HCT116 (cell line): ENCODE measurements at regions not wholly inside any gene's neighbourhood (a gene's known extent, or its start where the extent isn't known, plus 50 kb on each side); places are given as distances from the start of the nearest gene placed in this dataset.

ENCODE experiments used
- ATAC-seq: fragments of 200-7000 bp; cut with Tn5 transposase; 2 replicates; pipeline ENCODE4 v1.9.1; 2020; ENCODE audit warnings: mild to moderate bottlenecking, moderate library complexity
- BruUV-seq: library from RNA; stranded (reverse); fragments of 400-500 nt; replicated peaks from 2 replicates; lab custom pipeline; 2021; lab: Mats Ljungman, UMichigan
- CTCF ChIA-PET: fragments of 300-600 bp; sonication (Branson Sonifier 250); formaldehyde crosslinking; loops from one replicate; lab custom pipeline; 2021; ENCODE audit warnings: antibody characterized with exemption; lab: Charles Lee
- POLR2A ChIA-PET: fragments of 300-600, 350-600 bp; sonication (Branson Sonifier 250); formaldehyde crosslinking; loops from one replicate; lab custom pipeline; 2021; ENCODE audit warnings: antibody characterized with exemption; lab: Charles Lee
- RAD21 ChIA-PET, 2 experiments: fragments of 300-600 bp; sonication (Branson Sonifier 250); formaldehyde crosslinking; loops; one replicate each; lab custom pipeline; 2023; ENCODE audit warnings: low total read pairs in 2 of 2; ENCODE audit not compliant: uncharacterized antibody in 2 of 2, unreplicated experiment in 2 of 2, low non-redundant PET in 1 of 2; lab: Charles Lee
- DNase-seq: peaks from one replicate; pipeline ENCODE4 v3.0.0-alpha.2; 2010; ENCODE audit warnings: low read depth, low spot score
- H2AFZ ChIP-seq: fragments of 200-600 bp; shearing (Covaris generic), sonication (generic); 2 replicates; pipeline ENCODE4 v1.6.1; 2017; ENCODE audit warnings: low read depth, mixed run types, mixed read lengths, antibody characterized with exemption, low read length; ENCODE audit not compliant: poor library complexity, severe bottlenecking
- H3K27ac ChIP-seq: 2 replicates; pipeline ENCODE4 v1.5.1; 2012; ENCODE audit warnings: low read depth, low read length
- H3K27me3 ChIP-seq: fragments of 200-600 bp; sonication (generic); 2 replicates; pipeline ENCODE4 v1.6.1; 2016; ENCODE audit warnings: mixed run types, low read length, mixed read lengths; ENCODE audit not compliant: insufficient read depth
- H3K36me3 ChIP-seq, 2 experiments: fragments of 200-500 bp in 1 of 2; fragments of 200-600 bp in 1 of 2; sonication (Bioruptor generic) in 1 of 2; sonication (generic) in 1 of 2; 2 replicates each; pipeline versions ENCODE4 v1.5.1 to v1.6.1; 2014 to 2016; ENCODE audit warnings: low read length in 2 of 2, inconsistent platforms in 1 of 2, mixed read lengths in 1 of 2, mixed run types in 1 of 2; ENCODE audit not compliant: insufficient read depth in 2 of 2, control insufficient read depth in 1 of 2
- H3K4me1 ChIP-seq, 2 experiments: fragments of 200-600 bp in 1 of 2; sonication (generic) in 1 of 2; 2 replicates each; pipeline versions ENCODE4 v1.5.1 to v1.6.1; 2012 to 2017; ENCODE audit warnings: low read length in 2 of 2, inconsistent platforms in 1 of 2, mild to moderate bottlenecking in 1 of 2, mixed read lengths in 1 of 2, mixed run types in 1 of 2, moderate library complexity in 1 of 2; ENCODE audit not compliant: insufficient read depth in 2 of 2, control insufficient read depth in 1 of 2
- H3K4me2 ChIP-seq: fragments of 200-600 bp; sonication (generic); 2 replicates; pipeline ENCODE4 v1.6.1; 2017; ENCODE audit warnings: mixed run types, low read length, mixed read lengths
- H3K4me3 ChIP-seq, 2 experiments: fragments of 200-600 bp in 1 of 2; sonication (generic) in 1 of 2; replicated peaks in 1 of 2; 2 replicates each; pipeline ENCODE4 v1.5.1; 2011 to 2016; ENCODE audit warnings: low read length in 2 of 2, control low read depth in 1 of 2, low read depth in 1 of 2, mild to moderate bottlenecking in 1 of 2, mixed read lengths in 1 of 2, mixed run types in 1 of 2
- H3K79me2 ChIP-seq: fragments of 200-600 bp; sonication (generic); 2 replicates; pipeline ENCODE4 v1.6.1; 2017; ENCODE audit warnings: mild to moderate bottlenecking, mixed run types, low read length, moderate library complexity, mixed read lengths; ENCODE audit not compliant: insufficient read depth
- H3K9ac ChIP-seq: fragments of 200-600 bp; sonication (generic); 2 replicates; pipeline ENCODE4 v1.6.1; 2016; ENCODE audit warnings: low read length, mixed read lengths
- H3K9me2 ChIP-seq: fragments of 200-600 bp; sonication (generic), shearing (Covaris generic); 2 replicates; pipeline ENCODE4 v1.6.1; 2017; ENCODE audit warnings: mixed run types, mild to moderate bottlenecking, moderate library complexity; ENCODE audit not compliant: insufficient read depth
- H3K9me3 ChIP-seq, 2 experiments: fragments of 200-500 bp in 1 of 2; fragments of 200-600 bp in 1 of 2; sonication (Bioruptor generic) in 1 of 2; sonication (generic) in 1 of 2; 2 replicates each; pipeline ENCODE4 v1.6.1; 2014 to 2017; ENCODE audit warnings: low read length in 2 of 2, mixed read lengths in 2 of 2, inconsistent platforms in 1 of 2, low read depth in 1 of 2, mild to moderate bottlenecking in 1 of 2, mixed run types in 1 of 2, moderate library complexity in 1 of 2; ENCODE audit not compliant: control insufficient read depth in 1 of 2, insufficient read depth in 1 of 2
- H4K20me1 ChIP-seq: fragments of 200-600 bp; sonication (generic), shearing (Covaris generic); 2 replicates; pipeline ENCODE4 v1.6.1; 2017; ENCODE audit warnings: mixed run types, mild to moderate bottlenecking, moderate library complexity; ENCODE audit not compliant: insufficient read depth
- CBX3 ChIP-seq: IDR thresholded peaks from 2 replicates; pipeline ENCODE4 v1.6.1; 2012; ENCODE audit warnings: low read depth
- EGR1 ChIP-seq: IDR thresholded peaks from 2 replicates; pipeline ENCODE4 v1.6.1; 2012; ENCODE audit warnings: low read depth
- ELF1 ChIP-seq: IDR thresholded peaks from 2 replicates; pipeline ENCODE4 v1.6.1; 2012; ENCODE audit warnings: low read depth, borderline replicate concordance
- EZH2phosphoT487 ChIP-seq: fragments of 200-600 bp; IDR thresholded peaks from 2 replicates; pipeline ENCODE4 v1.6.1; 2018; ENCODE audit warnings: antibody characterized with exemption, borderline replicate concordance
- FOSL1 ChIP-seq: IDR thresholded peaks from 2 replicates; pipeline ENCODE4 v1.6.1; 2012; ENCODE audit warnings: low read depth
- JUND ChIP-seq: IDR thresholded peaks from 2 replicates; pipeline ENCODE4 v1.6.1; 2012
- POLR2A ChIP-seq: IDR thresholded peaks from 2 replicates; pipeline ENCODE4 v1.7.0; 2011; ENCODE audit warnings: borderline replicate concordance; ENCODE audit not compliant: insufficient read depth, insufficient read length; ENCODE audit errors: extremely low read depth
- POLR2AphosphoS5 ChIP-seq: IDR thresholded peaks from 2 replicates; pipeline ENCODE4 v1.6.1; 2011; ENCODE audit warnings: mild to moderate bottlenecking, low read depth, low read length, moderate library complexity
- RAD21 ChIP-seq: IDR thresholded peaks from 2 replicates; pipeline ENCODE4 v1.6.1; 2012; ENCODE audit warnings: low read depth, mild to moderate bottlenecking
- SRF ChIP-seq: IDR thresholded peaks from 2 replicates; pipeline ENCODE4 v1.6.1; 2012; ENCODE audit warnings: low read depth
- TCF7L2 ChIP-seq: IDR thresholded peaks from 2 replicates; pipeline ENCODE4 v1.7.0; 2011; ENCODE audit warnings: borderline replicate concordance, inconsistent platforms; ENCODE audit not compliant: insufficient read depth, insufficient read length; ENCODE audit errors: extremely low read depth
- ZBTB33 ChIP-seq: IDR thresholded peaks from 2 replicates; pipeline ENCODE4 v1.6.1; 2011; ENCODE audit warnings: mild to moderate bottlenecking, low read length, moderate library complexity; ENCODE audit not compliant: insufficient replicate concordance; ENCODE audit errors: extremely low read depth
- ZNF274 ChIP-seq: fragments of 200-500 bp; sonication (Bioruptor generic); IDR thresholded peaks from 2 replicates; pipeline ENCODE4 v1.6.1; 2014; ENCODE audit warnings: mild to moderate bottlenecking, low read depth, low read length, inconsistent platforms
- intact Hi-C: fragments of 100-400 bp; cut with micrococcal nuclease; formaldehyde crosslinking; loops from 2 replicates; pipeline ENCODE4 v1.10.0; 2022
- TF ChIP-seq, protein P1 (sequence below): IDR thresholded peaks from 2 replicates; pipeline ENCODE4 v1.6.1; 2012
- TF ChIP-seq, protein P2 (sequence below): IDR thresholded peaks from 2 replicates; pipeline ENCODE4 v1.6.1; 2012

GRCh38 chr15:29470794-29471193 lies 201.2 kb upstream of the NSMCE3 start:
- no peak for TF ChIP-seq CBX3
- no peak for TF ChIP-seq POLR2A
- no peak for TF ChIP-seq TCF7L2
- no peak for TF ChIP-seq EZH2phosphoT487
- TF ChIP-seq FOSL1: no peak
- no peak for TF ChIP-seq SRF
- no peak for TF ChIP-seq ZNF274
- TF ChIP-seq JUND: no peak
- TF ChIP-seq, protein P1, sequence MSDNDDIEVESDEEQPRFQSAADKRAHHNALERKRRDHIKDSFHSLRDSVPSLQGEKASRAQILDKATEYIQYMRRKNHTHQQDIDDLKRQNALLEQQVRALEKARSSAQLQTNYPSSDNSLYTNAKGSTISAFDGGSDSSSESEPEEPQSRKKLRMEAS: no peak
- TF ChIP-seq RAD21: no peak
- no peak for TF ChIP-seq EGR1
- TF ChIP-seq, protein P2, sequence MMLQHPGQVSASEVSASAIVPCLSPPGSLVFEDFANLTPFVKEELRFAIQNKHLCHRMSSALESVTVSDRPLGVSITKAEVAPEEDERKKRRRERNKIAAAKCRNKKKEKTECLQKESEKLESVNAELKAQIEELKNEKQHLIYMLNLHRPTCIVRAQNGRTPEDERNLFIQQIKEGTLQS: no peak
- TF ChIP-seq, all 23 proteins: peak for 0
- Histone ChIP-seq H3K27ac (no peak overlapping the region), H3K9me3 (no peaks in the 10 kb centered on the region), H2AFZ (no peak overlapping the region), H3K9ac (no peak overlapping the region), H3K4me2 (no peak overlapping the region), H3K4me1 (peaks cover 0 to 5% of the 10 kb centered on the region in 2 experiments; a peak in 1 of 4 replicates), H3K27me3 (peaks cover 4% of the 10 kb centered on the region; the same call in 1 of the 2 replicates), H3K9me2 (no peaks in the 10 kb centered on the region), H4K20me1 (no peaks in the 10 kb centered on the region), H3K79me2 (no peaks in the 10 kb centered on the region), H3K36me3 (no peaks in the 10 kb centered on the region), H3K4me3 (no peak overlapping the region)
- intact Hi-C loops: no loop called here
- ChIA-PET CTCF (no interaction called here), RAD21 (no interaction called here), POLR2A (no interaction called here)
- ATAC-seq: no peak
- BruUV-seq: no TSS peak
- DNase-seq: no peak

GRCh38 chr15:29470311-29470710 lies 200.7 kb upstream of the NSMCE3 start:
- BruUV-seq: no TSS peak
- no peak for ATAC-seq
- TF ChIP-seq SRF (no peak), ZBTB33 (no peak), EGR1 (no peak), FOSL1 (no peak), ELF1 (no peak), POLR2AphosphoS5 (no peak), ZNF274 (no peak)
- TF ChIP-seq, protein P1: no peak

More at GRCh38 chr15:29470311-29470710, 200.7 kb upstream of the NSMCE3 start:
- H3K4me1 ChIP-seq: peaks cover 0 to 5% of the 10 kb centered on the region in 2 experiments; a peak in 1 of 4 replicates
- DNase-seq: no peak
- intact Hi-C loops: no loop called here
- ChIA-PET POLR2A (no interaction called here), RAD21 (interaction anchor here in 1 of 2 experiments (0.5 kb wide), 1 partner anchor 29 kb away, joined by 4 read pairs; no protein-coding TSS in a partner anchor), CTCF (no interaction called here)
- H3K36me3 ChIP-seq: no peaks in the 10 kb centered on the region
- H3K9me3 ChIP-seq: no peaks in the 10 kb centered on the region
- no peaks in the 10 kb centered on the region for H3K79me2 ChIP-seq
- no peak overlapping the region for H3K27ac ChIP-seq
- H3K9me2 ChIP-seq: no peaks in the 10 kb centered on the region
- H3K9ac ChIP-seq: no peak overlapping the region
- H3K4me3 ChIP-seq: no peak overlapping the region
- peaks cover 4% of the 10 kb centered on the region; the same call in 1 of the 2 replicates for H3K27me3 ChIP-seq
- no peak overlapping the region for H2AFZ ChIP-seq
- no peak overlapping the region for H3K4me2 ChIP-seq
- no peaks in the 10 kb centered on the region for H4K20me1 ChIP-seq
